Thyroid gland (tissue), 4 donors: ENCODE measurements at regions not wholly inside any gene's neighbourhood (a gene's known extent, or its start where the extent isn't known, plus 50 kb on each side); places are given as distances from the start of the nearest gene placed in this dataset.
"Not testable (repeated sequence)": the region's sequence is repeated elsewhere in the genome, so short reads cannot be mapped to it uniquely, and the experiment has no call there.

Source experiments
- DNase-seq, 2 donors: peaks; one replicate each; pipeline ENCODE4 v3.0.0-alpha.2; 2019
- H3K27ac ChIP-seq, 3 donors: fragments of 200-600 bp; sonication (generic); 1 replicate in 2 of 3; 2 replicates in 1 of 3; pipeline ENCODE4 v1.5.1; 2016 to 2019; ENCODE audit warnings: mild to moderate bottlenecking in 1 of 3, moderate library complexity in 1 of 3
- H3K27me3 ChIP-seq: fragments of 200-600 bp; sonication (generic); one replicate; pipeline ENCODE4 v1.5.1; 2019
- H3K36me3 ChIP-seq, 2 donors: fragments of 200-600 bp; sonication (generic); one replicate each; pipeline ENCODE4 v1.5.1; 2016 to 2019
- H3K4me1 ChIP-seq, 2 donors: fragments of 200-600 bp; sonication (generic); one replicate each; pipeline ENCODE4 v1.5.1; 2017 to 2019
- H3K4me3 ChIP-seq, 3 donors: fragments of 200-600 bp; sonication (generic); replicated peaks in 1 of 3; 1 replicate in 2 of 3; 2 replicates in 1 of 3; pipeline ENCODE4 v1.5.1; 2016; ENCODE audit warnings: mild to moderate bottlenecking in 1 of 3
- H3K9me3 ChIP-seq: fragments of 200-600 bp; sonication (generic); one replicate; pipeline ENCODE4 v1.5.1; 2017
- CTCF ChIP-seq, 6 experiments: fragments of 200-600 bp in 3 of 6; fragments of 450-650 bp in 3 of 6; sonication (generic) in 3 of 6; IDR thresholded peaks; one replicate each; pipeline ENCODE4 v1.5.1; 2016 to 2019; ENCODE audit warnings: antibody characterized with exemption in 6 of 6, mild to moderate bottlenecking in 2 of 6, inconsistent platforms in 1 of 6, moderate library complexity in 1 of 6
- POLR2A ChIP-seq, 2 donors: fragments of 450-650 bp; IDR thresholded peaks; one replicate each; pipeline ENCODE4 v1.6.1; 2017; ENCODE audit warnings: antibody characterized with exemption in 2 of 2, mild to moderate bottlenecking in 2 of 2, moderate library complexity in 1 of 2
- WGBS, 2 donors: methylation state at CpG; one replicate each; pipeline ENCODE4 v1.1.5; 2017; 5-methylcytosine and 5-hydroxymethylcytosine counted together
- intact Hi-C: fragments of 100-400 bp; cut with DNase I; formaldehyde crosslinking; loops from one replicate; pipeline ENCODE4 v1.15.1; 2023

DNA sequence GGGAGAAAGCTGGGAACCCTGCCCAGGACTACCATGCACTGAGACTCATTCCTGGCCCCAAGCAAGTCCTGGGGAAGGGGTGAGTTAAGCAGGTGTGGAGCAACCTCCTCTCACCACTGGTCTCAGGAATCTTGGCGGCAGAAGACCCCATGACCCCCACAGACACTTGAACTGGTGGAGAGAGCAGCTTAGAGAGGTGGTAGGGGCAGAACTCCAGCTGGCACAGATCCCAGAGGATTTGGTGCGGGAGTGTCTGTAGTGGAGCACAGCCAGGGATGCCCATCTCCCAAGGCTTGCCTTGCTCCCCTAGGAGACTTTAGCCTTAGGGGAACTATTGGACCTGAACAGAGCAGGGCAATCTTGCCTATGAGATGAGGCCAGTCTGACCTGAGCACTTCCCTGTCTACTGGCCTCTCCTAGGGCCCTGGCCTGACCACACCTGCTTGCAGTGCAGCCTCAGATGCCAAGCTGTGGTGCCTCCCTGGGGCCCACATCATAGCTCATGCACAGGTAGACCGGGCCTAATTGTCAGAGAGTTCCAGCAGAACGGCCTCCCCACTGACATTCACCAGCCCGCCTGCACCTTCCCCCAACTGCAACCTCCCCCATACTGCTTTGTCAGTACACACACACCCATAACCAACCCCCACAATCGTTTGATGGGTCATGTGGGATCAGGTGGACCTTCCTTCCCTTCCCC, 78.0 kb downstream of the NAA11 start:
- H3K27me3 ChIP-seq, result no peaks in the 10 kb centered on the region
- 73 to 79% methylated on average over 6 of the region's 6 CpGs for WGBS, 2 donors

DNA sequence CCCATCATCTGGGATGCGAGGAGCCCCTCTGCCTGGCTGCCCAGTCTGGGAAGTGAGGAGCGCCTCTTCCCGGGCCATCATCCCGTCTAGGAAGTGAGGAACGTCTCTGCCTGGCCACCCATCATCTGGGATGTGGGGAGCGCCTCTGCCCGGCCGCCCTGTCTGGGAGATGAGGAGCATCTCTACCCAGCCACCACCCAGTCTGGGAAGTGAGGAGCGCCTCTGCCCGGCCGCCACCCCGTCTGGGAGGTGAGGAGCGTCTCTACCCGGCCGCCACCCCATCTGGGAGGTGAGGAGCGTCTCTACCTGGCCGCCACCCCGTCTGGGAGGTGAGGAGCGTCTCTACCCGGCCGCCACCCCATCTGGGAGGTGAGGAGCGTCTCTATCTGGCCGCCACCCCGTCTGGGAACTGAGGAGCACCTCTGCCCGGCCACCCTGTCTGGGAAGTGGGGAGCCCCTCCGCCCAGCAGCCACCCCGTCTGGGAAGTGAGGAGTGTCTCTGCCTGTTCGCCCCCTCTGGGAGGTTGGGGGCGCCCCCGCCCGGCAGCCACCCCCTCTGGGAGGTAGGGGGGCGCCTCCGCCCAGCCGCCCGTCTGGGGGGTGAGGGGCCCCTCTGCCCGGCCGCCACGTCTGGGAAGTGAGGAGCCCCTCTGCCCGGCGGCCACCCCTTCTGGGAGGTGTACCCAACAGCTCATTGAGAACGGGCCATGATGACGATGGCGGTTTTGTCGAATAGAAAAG, 80.5 kb downstream of the NAA11 start:
- H3K4me3 ChIP-seq, H3K9me3 ChIP-seq, H3K27ac ChIP-seq, H3K27me3 ChIP-seq, H3K36me3 ChIP-seq, H3K4me1 ChIP-seq, DNase-seq, intact Hi-C loops: not testable (repeated sequence)
- WGBS, 2 donors, result 91 to 92% methylated on average over 11 to 38 of the region's 44 CpGs

More for the DNA sequence above, 78.0 kb downstream of the NAA11 start:
- Histone ChIP-seq H3K27ac (no peak overlapping the region), H3K9me3 (no peaks in the 10 kb centered on the region), H3K4me1 (no peaks in the 10 kb centered on the region), H3K4me3 (no peak overlapping the region), H3K36me3 (no peaks in the 10 kb centered on the region)
- TF ChIP-seq CTCF (IDR thresholded peaks at IDR 0.05) (no peak), POLR2A (IDR thresholded peaks at IDR 0.05) (no peak)
- no peak for DNase-seq
- intact Hi-C loops, result no loop called here

GRCh38 chr4:79241846-79242245, 84.0 kb downstream of the NAA11 start:
- no peak overlapping the region for H3K27ac ChIP-seq
- H3K36me3 ChIP-seq, result no peaks in the 10 kb centered on the region
- no peak overlapping the region for H3K4me3 ChIP-seq
- intact Hi-C loops, result no loop called here
- no peak for TF ChIP-seq POLR2A (IDR thresholded peaks at IDR 0.05)
- no peak for TF ChIP-seq CTCF (IDR thresholded peaks at IDR 0.05)
- no peaks in the 10 kb centered on the region for H3K4me1 ChIP-seq
- H3K9me3 ChIP-seq, result no peaks in the 10 kb centered on the region
- no peak for DNase-seq
- WGBS, 2 donors, result 7 to 10% methylated on average over 3 of the region's 3 CpGs
- no peaks in the 10 kb centered on the region for H3K27me3 ChIP-seq

DNA sequence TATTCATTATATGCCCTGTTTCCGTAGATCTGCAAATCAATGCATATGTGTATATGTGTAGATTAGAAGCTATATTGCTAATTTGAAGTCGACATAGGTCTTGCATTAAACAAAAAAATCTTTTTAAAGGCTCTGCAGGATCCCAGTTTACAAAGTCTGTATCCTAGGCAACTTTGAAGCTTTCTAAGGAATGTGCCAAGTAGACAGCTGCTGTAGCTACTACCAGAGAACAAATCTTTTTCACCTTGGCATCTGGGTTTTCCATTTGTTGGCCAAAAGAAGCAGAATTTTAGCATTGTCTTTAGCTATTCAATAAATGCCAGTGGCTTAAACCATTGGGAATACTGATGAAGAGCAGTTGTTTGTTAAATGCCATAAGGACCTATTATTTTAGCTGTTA, 88.0 kb downstream of the NAA11 start:
- Histone ChIP-seq H3K27ac (no peak overlapping the region), H3K4me3 (no peak overlapping the region), H3K9me3 (no peaks in the 10 kb centered on the region), H3K4me1 (no peaks in the 10 kb centered on the region), H3K27me3 (no peaks in the 10 kb centered on the region), H3K36me3 (no peaks in the 10 kb centered on the region)
- 22 to 28% methylated on average over 2 of the region's 2 CpGs for WGBS, 2 donors
- intact Hi-C loops, result no loop called here
- TF ChIP-seq POLR2A (IDR thresholded peaks at IDR 0.05) (no peak), CTCF (IDR thresholded peaks at IDR 0.05) (no peak)
- DNase-seq, result no peak

DNA sequence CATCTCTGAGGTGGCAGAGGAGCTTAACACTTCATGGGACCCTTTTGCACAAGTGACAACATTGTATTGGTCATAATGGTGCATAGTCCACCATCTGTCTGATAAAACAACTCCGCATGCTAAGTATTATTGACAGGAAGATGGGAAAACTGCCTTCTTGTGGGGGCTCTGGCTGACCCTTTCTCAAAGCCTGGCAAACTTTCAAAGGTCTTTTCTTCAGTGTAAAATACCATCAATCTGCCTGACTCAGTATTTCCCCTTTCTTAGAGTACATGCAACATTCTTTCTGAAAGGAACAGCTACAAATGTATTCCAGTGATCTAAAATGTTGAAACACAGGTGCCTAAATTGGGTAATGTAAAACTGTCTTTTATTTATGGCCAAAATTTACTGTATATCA, 89.1 kb downstream of the NAA11 start:
- intact Hi-C loops, result no loop called here
- Histone ChIP-seq H3K27me3 (no peaks in the 10 kb centered on the region), H3K9me3 (no peaks in the 10 kb centered on the region), H3K27ac (no peak overlapping the region), H3K36me3 (no peaks in the 10 kb centered on the region), H3K4me1 (no peaks in the 10 kb centered on the region), H3K4me3 (no peak overlapping the region)
- DNase-seq, result no peak
- TF ChIP-seq POLR2A (IDR thresholded peaks at IDR 0.05) (no peak), CTCF (IDR thresholded peaks at IDR 0.05) (no peak)
- 90 to 100% methylated on average over 1 of the region's 1 CpG for WGBS, 2 donors
